Right atrium auricular region (tissue), 2 donors: ENCODE measurements at regions not wholly inside any gene's neighbourhood (a gene's known extent, or its start where the extent isn't known, plus 50 kb on each side); places are given as distances from the start of the nearest gene placed in this dataset.

Source experiments
- DNase-seq: peaks from one replicate; pipeline ENCODE4 v3.0.0-alpha.2; 2019; ENCODE audit warnings: low spot score
- H3K27ac ChIP-seq, 2 donors: fragments of 200-600 bp; sonication (generic); 1 replicate in 1 of 2; 2 replicates in 1 of 2; pipeline ENCODE4 v1.5.1; 2016 to 2019
- H3K27me3 ChIP-seq, 2 donors: fragments of 200-600 bp; sonication (generic); one replicate each; pipeline versions ENCODE4 v1.5.1 to v1.6.0; 2017 to 2019
- H3K36me3 ChIP-seq: fragments of 200-600 bp; sonication (generic); one replicate; pipeline ENCODE4 v1.5.1; 2016
- H3K4me1 ChIP-seq, 2 donors: fragments of 200-600 bp; sonication (generic); one replicate each; pipeline versions ENCODE4 v1.5.1 to v1.6.0; 2017 to 2019
- H3K4me3 ChIP-seq, 2 donors: fragments of 200-600 bp; sonication (generic); 1 replicate in 1 of 2; 2 replicates in 1 of 2; pipeline ENCODE4 v1.5.1; 2017 to 2019; ENCODE audit warnings: mild to moderate bottlenecking in 1 of 2, moderate library complexity in 1 of 2
- H3K9me3 ChIP-seq, 2 donors: fragments of 200-600 bp; sonication (generic); one replicate each; pipeline ENCODE4 v1.5.1; 2019
- TF ChIP-seq, protein P1 (sequence below), 2 donors: fragments of 200-600 bp; sonication (generic); IDR thresholded peaks; one replicate each; pipeline ENCODE4 v1.5.1; 2019; ENCODE audit warnings: antibody characterized with exemption in 2 of 2

- TF ChIP-seq, protein P1, sequence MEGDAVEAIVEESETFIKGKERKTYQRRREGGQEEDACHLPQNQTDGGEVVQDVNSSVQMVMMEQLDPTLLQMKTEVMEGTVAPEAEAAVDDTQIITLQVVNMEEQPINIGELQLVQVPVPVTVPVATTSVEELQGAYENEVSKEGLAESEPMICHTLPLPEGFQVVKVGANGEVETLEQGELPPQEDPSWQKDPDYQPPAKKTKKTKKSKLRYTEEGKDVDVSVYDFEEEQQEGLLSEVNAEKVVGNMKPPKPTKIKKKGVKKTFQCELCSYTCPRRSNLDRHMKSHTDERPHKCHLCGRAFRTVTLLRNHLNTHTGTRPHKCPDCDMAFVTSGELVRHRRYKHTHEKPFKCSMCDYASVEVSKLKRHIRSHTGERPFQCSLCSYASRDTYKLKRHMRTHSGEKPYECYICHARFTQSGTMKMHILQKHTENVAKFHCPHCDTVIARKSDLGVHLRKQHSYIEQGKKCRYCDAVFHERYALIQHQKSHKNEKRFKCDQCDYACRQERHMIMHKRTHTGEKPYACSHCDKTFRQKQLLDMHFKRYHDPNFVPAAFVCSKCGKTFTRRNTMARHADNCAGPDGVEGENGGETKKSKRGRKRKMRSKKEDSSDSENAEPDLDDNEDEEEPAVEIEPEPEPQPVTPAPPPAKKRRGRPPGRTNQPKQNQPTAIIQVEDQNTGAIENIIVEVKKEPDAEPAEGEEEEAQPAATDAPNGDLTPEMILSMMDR (IDR thresholded peaks at IDR 0.05), result no peak
- H3K9me3 ChIP-seq, result no peaks in the 10 kb centered on the region
- no peak overlapping the region for H3K27ac ChIP-seq
- H3K27me3 ChIP-seq, result no peaks in the 10 kb centered on the region
- H3K4me1 ChIP-seq, result no peaks in the 10 kb centered on the region
- H3K36me3 ChIP-seq, result no peaks in the 10 kb centered on the region
- no peak for DNase-seq
- no peak overlapping the region for H3K4me3 ChIP-seq
Measured at GRCh38 chr4:4771160-4771559, 88.3 kb upstream of the MSX1 start.

GRCh38 chr4:4770610-4771009 is 88.9 kb upstream of the MSX1 start:
- no peaks in the 10 kb centered on the region for H3K9me3 ChIP-seq
- TF ChIP-seq, protein P1 (IDR thresholded peaks at IDR 0.05), result no peak
- no peak for DNase-seq
- no peak overlapping the region for H3K27ac ChIP-seq
- H3K4me1 ChIP-seq, result no peaks in the 10 kb centered on the region
- no peaks in the 10 kb centered on the region for H3K36me3 ChIP-seq
- no peak overlapping the region for H3K4me3 ChIP-seq
- no peaks in the 10 kb centered on the region for H3K27me3 ChIP-seq

- no peaks in the 10 kb centered on the region for H3K4me1 ChIP-seq
- TF ChIP-seq, protein P1 (IDR thresholded peaks at IDR 0.05), result no peak
- H3K36me3 ChIP-seq, result no peaks in the 10 kb centered on the region
- no peak overlapping the region for H3K27ac ChIP-seq
- no peaks in the 10 kb centered on the region for H3K27me3 ChIP-seq
- H3K4me3 ChIP-seq, result no peak overlapping the region
- no peak for DNase-seq
- no peaks in the 10 kb centered on the region for H3K9me3 ChIP-seq
Measured at GRCh38 chr4:4766564-4766963, 92.9 kb upstream of the MSX1 start.

GRCh38 chr4:4765811-4766210 is 93.7 kb upstream of the MSX1 start:
- TF ChIP-seq, protein P1 (IDR thresholded peaks at IDR 0.05), result no peak
- Histone ChIP-seq H3K27me3 (no peaks in the 10 kb centered on the region), H3K27ac (no peak overlapping the region), H3K36me3 (no peaks in the 10 kb centered on the region), H3K4me3 (no peak overlapping the region), H3K9me3 (no peaks in the 10 kb centered on the region), H3K4me1 (no peaks in the 10 kb centered on the region)
- no peak for DNase-seq

GRCh38 chr4:4764558-4764905 is 94.9 kb upstream of the MSX1 start:
- TF ChIP-seq, protein P1 (IDR thresholded peaks at IDR 0.05), result no peak
- no peak overlapping the region for H3K27ac ChIP-seq
- H3K4me1 ChIP-seq, result no peaks in the 10 kb centered on the region
- H3K36me3 ChIP-seq, result no peaks in the 10 kb centered on the region
- H3K4me3 ChIP-seq, result no peak overlapping the region
- no peaks in the 10 kb centered on the region for H3K27me3 ChIP-seq
- no peaks in the 10 kb centered on the region for H3K9me3 ChIP-seq
- DNase-seq, result no peak

- H3K4me1 ChIP-seq, result no peaks in the 10 kb centered on the region
- no peaks in the 10 kb centered on the region for H3K9me3 ChIP-seq
- DNase-seq, result no peak
- TF ChIP-seq, protein P1 (IDR thresholded peaks at IDR 0.05), result no peak
- H3K27ac ChIP-seq, result no peak overlapping the region
- no peaks in the 10 kb centered on the region for H3K36me3 ChIP-seq
- H3K4me3 ChIP-seq, result no peak overlapping the region
- no peaks in the 10 kb centered on the region for H3K27me3 ChIP-seq
Measured at GRCh38 chr4:4763822-4764557, 95.5 kb upstream of the MSX1 start.
